Left lung (tissue), 4 donors: ENCODE measurements at regions not wholly inside any gene's neighbourhood (a gene's known extent, or its start where the extent isn't known, plus 50 kb on each side); places are given as distances from the start of the nearest gene placed in this dataset.

Source experiments
- ATAC-seq: fragments of 200-7000 bp; cut with Tn5 transposase; one replicate; pipeline ENCODE4 v1.9.1; 2020; ENCODE audit warnings: moderate library complexity
- DNase-seq, 4 donors: peaks; one replicate each; pipeline ENCODE4 v3.0.0-alpha.2; 2013 to 2020
- H3K27ac ChIP-seq, 2 donors: fragments of 200-600 bp; sonication (generic) in 1 of 2; one replicate each; pipeline versions ENCODE4 v1.5.0 to v1.8.0; 2020 to 2021
- H3K27me3 ChIP-seq, 2 donors: fragments of 200-600 bp; sonication (generic) in 1 of 2; one replicate each; pipeline versions ENCODE4 v1.5.0 to v1.8.0; 2020 to 2021
- H3K36me3 ChIP-seq, 2 donors: fragments of 200-600 bp; sonication (generic) in 1 of 2; one replicate each; pipeline versions ENCODE4 v1.5.0 to v1.8.0; 2020 to 2021
- H3K4me1 ChIP-seq, 2 donors: fragments of 200-600 bp; one replicate each; pipeline ENCODE4 v1.8.0; 2021
- H3K4me3 ChIP-seq, 2 donors: fragments of 200-600 bp; sonication (generic) in 1 of 2; one replicate each; pipeline versions ENCODE4 v1.5.0 to v1.8.0; 2020 to 2021; ENCODE audit warnings: mild to moderate bottlenecking in 1 of 2
- H3K9me3 ChIP-seq, 2 donors: fragments of 200-600 bp; sonication (generic) in 1 of 2; one replicate each; pipeline versions ENCODE4 v1.5.0 to v1.8.0; 2020 to 2021
- intact Hi-C, 2 donors: fragments of 100-400 bp; cut with DNase I; formaldehyde crosslinking; loops; one replicate each; pipeline versions ENCODE4 v1.11.2 to v1.14.2; 2022
- TF ChIP-seq, protein P1 (sequence below), 2 donors: fragments of 200-600 bp; sonication (generic) in 1 of 2; IDR thresholded peaks; one replicate each; pipeline versions ENCODE4 v1.5.0 to v1.8.0; 2021; ENCODE audit warnings: antibody characterized with exemption in 2 of 2
- donor health status: DM: no; HTN: yes; CAD: no.
- donor health status: DM: no; HTN: no; CAD: no.

DNA sequence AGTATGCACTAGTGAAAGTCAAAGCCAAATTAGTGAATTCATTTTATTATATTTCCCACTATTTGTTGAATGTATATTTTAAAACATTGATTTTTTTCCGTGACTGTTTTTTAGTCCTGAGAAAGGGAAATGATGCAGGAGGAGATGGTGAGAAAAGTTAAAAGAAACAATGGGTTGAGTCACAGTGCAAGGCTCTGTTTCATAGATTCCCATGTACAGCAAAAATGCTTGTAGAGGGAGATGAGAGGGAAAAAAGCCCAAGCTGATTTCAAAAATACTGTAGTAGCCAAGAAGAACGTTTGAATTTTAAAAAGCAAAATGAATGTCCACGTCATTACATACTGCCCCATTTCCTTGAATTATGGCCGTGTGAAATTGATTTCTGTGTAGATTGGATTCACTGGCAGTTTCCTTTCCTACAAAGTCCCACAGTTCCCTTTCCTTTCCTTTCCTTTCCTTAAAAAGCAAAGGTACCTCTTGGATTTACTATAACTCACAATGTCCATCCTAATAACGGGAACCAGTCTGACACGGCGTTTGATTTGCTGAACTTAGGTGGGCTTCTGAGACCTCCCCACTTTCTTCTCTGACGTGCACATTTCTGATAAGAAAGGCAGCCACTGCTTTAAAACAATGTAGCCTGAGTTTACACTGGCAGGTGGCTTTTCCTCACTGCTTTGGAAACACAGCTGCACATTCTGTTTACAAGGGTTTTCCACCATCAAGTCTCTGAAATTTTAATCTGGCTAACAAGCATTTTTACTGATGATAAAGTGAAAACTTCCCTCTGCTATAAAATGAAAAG lies 63.7 kb downstream of the SPCS3 start:
- H3K27me3 ChIP-seq = no peaks in the 10 kb centered on the region
- no peaks in the 10 kb centered on the region for H3K9me3 ChIP-seq
- H3K4me3 ChIP-seq = no peak overlapping the region
- intact Hi-C loops = loop anchor here in 1 of 2 donors (10.0 kb wide), 1 partner anchor 661 kb away; no protein-coding TSS in a partner anchor
- DNase-seq (no peak), ATAC-seq (no peak)
- TF ChIP-seq, protein P1, sequence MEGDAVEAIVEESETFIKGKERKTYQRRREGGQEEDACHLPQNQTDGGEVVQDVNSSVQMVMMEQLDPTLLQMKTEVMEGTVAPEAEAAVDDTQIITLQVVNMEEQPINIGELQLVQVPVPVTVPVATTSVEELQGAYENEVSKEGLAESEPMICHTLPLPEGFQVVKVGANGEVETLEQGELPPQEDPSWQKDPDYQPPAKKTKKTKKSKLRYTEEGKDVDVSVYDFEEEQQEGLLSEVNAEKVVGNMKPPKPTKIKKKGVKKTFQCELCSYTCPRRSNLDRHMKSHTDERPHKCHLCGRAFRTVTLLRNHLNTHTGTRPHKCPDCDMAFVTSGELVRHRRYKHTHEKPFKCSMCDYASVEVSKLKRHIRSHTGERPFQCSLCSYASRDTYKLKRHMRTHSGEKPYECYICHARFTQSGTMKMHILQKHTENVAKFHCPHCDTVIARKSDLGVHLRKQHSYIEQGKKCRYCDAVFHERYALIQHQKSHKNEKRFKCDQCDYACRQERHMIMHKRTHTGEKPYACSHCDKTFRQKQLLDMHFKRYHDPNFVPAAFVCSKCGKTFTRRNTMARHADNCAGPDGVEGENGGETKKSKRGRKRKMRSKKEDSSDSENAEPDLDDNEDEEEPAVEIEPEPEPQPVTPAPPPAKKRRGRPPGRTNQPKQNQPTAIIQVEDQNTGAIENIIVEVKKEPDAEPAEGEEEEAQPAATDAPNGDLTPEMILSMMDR (IDR thresholded peaks at IDR 0.05) = no peak
- no peak overlapping the region for H3K27ac ChIP-seq
- H3K4me1 ChIP-seq = no peaks in the 10 kb centered on the region
- no peaks in the 10 kb centered on the region for H3K36me3 ChIP-seq

- ATAC-seq = no peak
- H3K27ac ChIP-seq = no peak overlapping the region
- no peaks in the 10 kb centered on the region for H3K27me3 ChIP-seq
- TF ChIP-seq, protein P1 (IDR thresholded peaks at IDR 0.05) = no peak
- intact Hi-C loops = loop anchor here in 1 of 2 donors (10.0 kb wide), 1 partner anchor 659 kb away; no protein-coding TSS in a partner anchor
- H3K9me3 ChIP-seq = no peaks in the 10 kb centered on the region
- H3K4me1 ChIP-seq = no peaks in the 10 kb centered on the region
- H3K4me3 ChIP-seq = no peak overlapping the region
- no peaks in the 10 kb centered on the region for H3K36me3 ChIP-seq
- DNase-seq = no peak
Observed at GRCh38 chr4:176385601-176386000, 65.8 kb downstream of the SPCS3 start.

DNA sequence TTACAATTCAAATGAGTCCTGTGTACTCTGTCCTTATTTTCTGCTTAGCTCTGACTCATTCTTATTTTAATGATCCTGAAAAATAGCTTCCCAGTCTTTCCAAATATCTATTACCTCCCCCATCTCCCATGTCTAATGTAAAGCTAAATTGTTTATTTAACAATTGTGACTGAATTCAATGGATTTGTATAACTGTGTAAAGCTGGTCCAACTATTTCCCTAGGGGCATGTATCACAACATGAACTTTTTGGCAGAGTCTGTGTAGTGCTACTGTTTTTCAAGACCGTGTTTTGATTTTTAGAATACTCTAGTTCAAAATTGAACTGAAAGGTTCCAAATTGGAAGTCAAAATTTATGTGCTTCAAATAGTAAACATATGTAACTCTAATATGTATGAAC lies 67.8 kb downstream of the SPCS3 start:
- H3K4me1 ChIP-seq = no peaks in the 10 kb centered on the region
- DNase-seq = no peak
- no peaks in the 10 kb centered on the region for H3K9me3 ChIP-seq
- intact Hi-C loops = loop anchor here in 1 of 2 donors (10.0 kb wide), 1 partner anchor 657 kb away; no protein-coding TSS in a partner anchor
- H3K4me3 ChIP-seq = no peak overlapping the region
- no peak for ATAC-seq
- no peaks in the 10 kb centered on the region for H3K27me3 ChIP-seq
- H3K27ac ChIP-seq = no peak overlapping the region
- no peaks in the 10 kb centered on the region for H3K36me3 ChIP-seq
- TF ChIP-seq, protein P1 (IDR thresholded peaks at IDR 0.05) = no peak

- ATAC-seq = no peak
- DNase-seq = no peak
- Histone ChIP-seq H3K27me3 (no peaks in the 10 kb centered on the region), H3K4me3 (no peak overlapping the region), H3K27ac (no peak overlapping the region), H3K9me3 (no peaks in the 10 kb centered on the region), H3K4me1 (no peaks in the 10 kb centered on the region), H3K36me3 (no peaks in the 10 kb centered on the region)
- TF ChIP-seq, protein P1 (IDR thresholded peaks at IDR 0.05) = no peak
- intact Hi-C loops = no loop called here
Observed at GRCh38 chr4:176393306-176394013, 73.7 kb downstream of the SPCS3 start.

- ATAC-seq = no peak
- H3K27ac ChIP-seq = no peak overlapping the region
- intact Hi-C loops = no loop called here
- TF ChIP-seq, protein P1 (IDR thresholded peaks at IDR 0.05) = no peak
- H3K9me3 ChIP-seq = no peaks in the 10 kb centered on the region
- no peaks in the 10 kb centered on the region for H3K36me3 ChIP-seq
- DNase-seq = no peak
- no peaks in the 10 kb centered on the region for H3K27me3 ChIP-seq
- H3K4me3 ChIP-seq = no peak overlapping the region
- H3K4me1 ChIP-seq = no peaks in the 10 kb centered on the region
Observed at GRCh38 chr4:176400816-176401461, 81.2 kb downstream of the SPCS3 start.
